WTC11 (cell line): ENCODE measurements at regions not wholly inside any gene's neighbourhood (a gene's known extent, or its start where the extent isn't known, plus 50 kb on each side); places are given as distances from the start of the nearest gene placed in this dataset.
A peak's percentile ranks its signal among the peaks of the same experiment; 100 is the strongest.

Experiments
- ATAC-seq: fragments of 200-7000 bp; cut with Tn5 transposase; 2 replicates; pipeline ENCODE4 v1.10.0; 2021; ENCODE audit warnings: mild to moderate bottlenecking, moderate library complexity
- CTCF ChIA-PET: fragments of 300-600 bp; sonication (Branson Sonifier 250); formaldehyde crosslinking; loops from one replicate; lab custom pipeline; 2021; ENCODE audit warnings: antibody characterized with exemption; lab: Charles Lee
- POLR2A ChIA-PET: fragments of 350-600 bp; sonication (Branson Sonifier 250); formaldehyde crosslinking; loops from one replicate; lab custom pipeline; 2021; ENCODE audit warnings: antibody characterized with exemption; lab: Charles Lee
- DNase-seq: peaks from one replicate; pipeline ENCODE4 v3.0.0; 2021; ENCODE audit warnings: low spot score
- H3K27ac Mint-ChIP-seq: 2 replicates; pipeline ENCODE4 v1.8.0; 2021; ENCODE audit warnings: mixed read lengths
- H3K27me3 Mint-ChIP-seq: 2 replicates; pipeline ENCODE4 v1.8.0; 2021; ENCODE audit warnings: low read depth, mild to moderate bottlenecking, moderate library complexity, mixed read lengths
- H3K36me3 Mint-ChIP-seq: 2 replicates; pipeline ENCODE4 v1.8.0; 2021; ENCODE audit warnings: mixed read lengths
- H3K4me1 Mint-ChIP-seq: 2 replicates; pipeline ENCODE4 v1.8.0; 2022; ENCODE audit warnings: mixed read lengths
- H3K4me3 Mint-ChIP-seq: 2 replicates; pipeline ENCODE4 v1.8.0; 2021; ENCODE audit warnings: mild to moderate bottlenecking, moderate library complexity, mixed read lengths
- H3K9me3 Mint-ChIP-seq: 2 replicates; pipeline ENCODE4 v1.8.0; 2021; ENCODE audit warnings: mixed read lengths
- CBFB ChIP-seq: sonication (generic); formaldehyde crosslinking; IDR thresholded peaks from 2 replicates; pipeline ENCODE4 v1.8.1; 2022; ENCODE audit warnings: mild to moderate bottlenecking, low read depth, missing genetic modification reagents
- CREB1 ChIP-seq: sonication (generic); formaldehyde crosslinking; IDR thresholded peaks from 2 replicates; pipeline ENCODE4 v1.8.0; 2023; ENCODE audit warnings: mild to moderate bottlenecking, missing genetic modification reagents
- E2F1 ChIP-seq: sonication (generic); formaldehyde crosslinking; IDR thresholded peaks from 2 replicates; pipeline ENCODE4 v1.8.0; 2022; ENCODE audit warnings: mild to moderate bottlenecking, missing genetic modification reagents
- EMX1 ChIP-seq: fragments of 250-450 bp; sonication (Bioruptor Pico); IDR thresholded peaks from 2 replicates; pipeline ENCODE4 v1.8.0; 2021; ENCODE audit warnings: mild to moderate bottlenecking
- ESRRA ChIP-seq: sonication (generic); formaldehyde crosslinking; IDR thresholded peaks from 2 replicates; pipeline ENCODE4 v1.8.1; 2022; ENCODE audit warnings: mild to moderate bottlenecking, missing genetic modification reagents, borderline replicate concordance
- FOXP1 ChIP-seq: sonication (generic); formaldehyde crosslinking; IDR thresholded peaks from 2 replicates; pipeline ENCODE4 v1.8.0; 2022; ENCODE audit warnings: missing genetic modification reagents, mild to moderate bottlenecking, moderate library complexity, borderline replicate concordance
- FOXP4 ChIP-seq: sonication (generic); formaldehyde crosslinking; IDR thresholded peaks from 2 replicates; pipeline ENCODE4 v1.8.0; 2022; ENCODE audit warnings: mild to moderate bottlenecking, missing genetic modification reagents
- GRHL2 ChIP-seq: fragments of 250-450 bp; sonication (Bioruptor Pico); IDR thresholded peaks from 2 replicates; pipeline ENCODE4 v1.8.0; 2022; ENCODE audit warnings: mild to moderate bottlenecking, moderate library complexity; ENCODE audit not compliant: insufficient replicate concordance, severe bottlenecking
- HMGXB4 ChIP-seq: sonication (generic); formaldehyde crosslinking; IDR thresholded peaks from 2 replicates; pipeline ENCODE4 v1.8.1; 2023; ENCODE audit warnings: mild to moderate bottlenecking, moderate library complexity, missing genetic modification reagents
- KAT7 ChIP-seq: sonication (generic); formaldehyde crosslinking; IDR thresholded peaks from 2 replicates; pipeline ENCODE4 v1.8.1; 2023; ENCODE audit warnings: missing genetic modification reagents, mild to moderate bottlenecking, borderline replicate concordance
- MLX ChIP-seq: sonication (generic); formaldehyde crosslinking; IDR thresholded peaks from 2 replicates; pipeline ENCODE4 v1.8.1; 2023; ENCODE audit warnings: mild to moderate bottlenecking, missing genetic modification reagents, moderate library complexity
- MXD4 ChIP-seq: fragments of 250-450 bp; sonication (Bioruptor Pico); IDR thresholded peaks from 2 replicates; pipeline ENCODE4 v1.8.0; 2021; ENCODE audit warnings: mild to moderate bottlenecking, moderate library complexity, borderline replicate concordance
- NR2C2 ChIP-seq: sonication (generic); formaldehyde crosslinking; IDR thresholded peaks from 2 replicates; pipeline ENCODE4 v1.8.0; 2022; ENCODE audit warnings: mild to moderate bottlenecking, missing genetic modification reagents
- RELA ChIP-seq: sonication (generic); formaldehyde crosslinking; IDR thresholded peaks from 2 replicates; pipeline ENCODE4 v1.8.1; 2022; ENCODE audit warnings: missing genetic modification reagents, mild to moderate bottlenecking, borderline replicate concordance
- SOX15 ChIP-seq: fragments of 250-450 bp; sonication (Bioruptor Pico); IDR thresholded peaks from 2 replicates; pipeline ENCODE4 v1.9.0; 2021; ENCODE audit warnings: mild to moderate bottlenecking
- STAT6 ChIP-seq: sonication (generic); formaldehyde crosslinking; conservative IDR thresholded peaks from 2 replicates; pipeline ENCODE4 v1.8.1; 2023; ENCODE audit warnings: mild to moderate bottlenecking, low read depth, missing genetic modification reagents, moderate library complexity
- ZNF138 ChIP-seq: sonication (generic); formaldehyde crosslinking; conservative IDR thresholded peaks from 2 replicates; pipeline ENCODE4 v1.8.1; 2022; ENCODE audit warnings: mild to moderate bottlenecking, moderate library complexity, missing genetic modification reagents
- ZNF423 ChIP-seq: fragments of 250-450 bp; sonication (Bioruptor Pico); IDR thresholded peaks from 2 replicates; pipeline ENCODE4 v2.1.2; 2022; ENCODE audit warnings: mild to moderate bottlenecking, moderate library complexity
- TF ChIP-seq, protein P1 (sequence below): sonication (generic); formaldehyde crosslinking; IDR thresholded peaks from 2 replicates; pipeline ENCODE4 v1.8.1; 2022; ENCODE audit warnings: low read depth, mild to moderate bottlenecking, moderate library complexity, missing genetic modification reagents, borderline replicate concordance
- TF ChIP-seq, protein P2 (sequence below): sonication (generic); formaldehyde crosslinking; IDR thresholded peaks from 2 replicates; pipeline ENCODE4 v1.8.1; 2023; ENCODE audit warnings: mild to moderate bottlenecking, missing genetic modification reagents, moderate library complexity

- TF ChIP-seq, protein P1, sequence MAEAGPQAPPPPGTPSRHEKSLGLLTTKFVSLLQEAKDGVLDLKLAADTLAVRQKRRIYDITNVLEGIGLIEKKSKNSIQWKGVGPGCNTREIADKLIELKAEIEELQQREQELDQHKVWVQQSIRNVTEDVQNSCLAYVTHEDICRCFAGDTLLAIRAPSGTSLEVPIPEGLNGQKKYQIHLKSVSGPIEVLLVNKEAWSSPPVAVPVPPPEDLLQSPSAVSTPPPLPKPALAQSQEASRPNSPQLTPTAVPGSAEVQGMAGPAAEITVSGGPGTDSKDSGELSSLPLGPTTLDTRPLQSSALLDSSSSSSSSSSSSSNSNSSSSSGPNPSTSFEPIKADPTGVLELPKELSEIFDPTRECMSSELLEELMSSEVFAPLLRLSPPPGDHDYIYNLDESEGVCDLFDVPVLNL: no peak
- TF ChIP-seq E2F1 (no peak), CBFB (CRISPR knock-in tag) (no peak), KAT7 (no peak), ESRRA (CRISPR knock-in tag) (no peak), EMX1 (no peak), MLX (no peak), NR2C2 (CRISPR knock-in tag) (no peak), MXD4 (CRISPR knock-in tag) (no peak), GRHL2 (CRISPR knock-in tag) (no peak)
Measured at GRCh38 chr21:25304611-25305010, 302.7 kb downstream of the MRPL39 start (continued).

DNA sequence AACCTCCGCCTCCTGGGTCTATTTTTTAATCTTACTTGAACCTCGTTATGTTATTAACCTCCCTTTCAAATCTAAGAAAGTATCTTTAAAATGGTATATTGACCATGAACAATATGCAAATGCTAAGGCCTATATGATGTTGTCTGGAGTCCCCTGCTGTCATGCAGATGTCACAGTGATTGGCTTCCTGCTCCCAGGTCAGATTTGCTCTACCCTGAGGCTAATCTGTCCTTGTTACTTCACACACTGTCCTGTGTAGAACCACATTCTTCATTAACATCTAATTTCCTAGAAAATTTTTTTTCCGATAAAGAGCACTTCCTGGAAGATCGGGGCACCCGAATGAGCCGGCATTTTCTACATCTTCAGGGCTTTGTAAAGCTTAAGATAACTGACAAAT, 306.6 kb downstream of the MRPL39 start:
- H3K4me1 Mint-ChIP-seq: peaks cover 22% of the 10 kb centered on the region
- 0 out of 2 replicates have a peak, but pooled peaks cover 6% of the 10 kb centered on the region for H3K9me3 Mint-ChIP-seq
- H3K27me3 Mint-ChIP-seq: no peaks in the 10 kb centered on the region
- ChIA-PET CTCF (interaction anchor here (1.0 kb wide), 1 partner anchor 17 kb away, joined by 4 read pairs; no protein-coding TSS in a partner anchor), POLR2A (no interaction called here)
- H3K36me3 Mint-ChIP-seq: no peaks in the 10 kb centered on the region
- H3K27ac Mint-ChIP-seq: no peak overlapping the region
- no peak overlapping the region for H3K4me3 Mint-ChIP-seq
- DNase-seq (no peak), ATAC-seq (peak; percentile 82)
- TF ChIP-seq, protein P2, sequence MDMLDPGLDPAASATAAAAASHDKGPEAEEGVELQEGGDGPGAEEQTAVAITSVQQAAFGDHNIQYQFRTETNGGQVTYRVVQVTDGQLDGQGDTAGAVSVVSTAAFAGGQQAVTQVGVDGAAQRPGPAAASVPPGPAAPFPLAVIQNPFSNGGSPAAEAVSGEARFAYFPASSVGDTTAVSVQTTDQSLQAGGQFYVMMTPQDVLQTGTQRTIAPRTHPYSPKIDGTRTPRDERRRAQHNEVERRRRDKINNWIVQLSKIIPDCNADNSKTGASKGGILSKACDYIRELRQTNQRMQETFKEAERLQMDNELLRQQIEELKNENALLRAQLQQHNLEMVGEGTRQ: no peak

GRCh38 chr21:25298512-25299491, 308.5 kb downstream of the MRPL39 start:
- ATAC-seq: no peak
- Mint-ChIP-seq H3K27ac (no peak overlapping the region), H3K36me3 (no peaks in the 10 kb centered on the region), H3K27me3 (no peaks in the 10 kb centered on the region), H3K4me1 (peaks cover 22% of the 10 kb centered on the region), H3K4me3 (no peak overlapping the region), H3K9me3 (peaks cover 9% of the 10 kb centered on the region)
- DNase-seq: no peak
- POLR2A ChIA-PET: no interaction called here
- CTCF ChIA-PET: interaction anchor here (1.3 kb wide), 1 partner anchor 16 kb away, joined by 5 read pairs; no protein-coding TSS in a partner anchor
- TF ChIP-seq CREB1 (CRISPR knock-in tag) (no peak), SOX15 (CRISPR knock-in tag) (no peak), RELA (no peak), STAT6 (CRISPR knock-in tag) (no peak), E2F1 (no peak), HMGXB4 (CRISPR knock-in tag) (no peak), ESRRA (CRISPR knock-in tag) (no peak), ZNF423 (no peak), FOXP1 (CRISPR knock-in tag) (no peak), ZNF138 (CRISPR knock-in tag) (no peak), FOXP4 (no peak)
